Neural cell (in vitro differentiated cells): ENCODE measurements at regions not wholly inside any gene's neighbourhood (a gene's known extent, or its start where the extent isn't known, plus 50 kb on each side); places are given as distances from the start of the nearest gene placed in this dataset.

Source experiments
- H2AFZ ChIP-seq: fragments of 200-600, 300-800 bp; sonication (generic), shearing (Covaris generic); 2 replicates; pipeline ENCODE4 v1.6.0; 2014; ENCODE audit warnings: low read depth, mild to moderate bottlenecking, antibody characterized with exemption, low read length, moderate library complexity
- H3F3A ChIP-seq: fragments of 200-600 bp; shearing (Covaris generic); 2 replicates; pipeline ENCODE4 v1.6.1; 2016; ENCODE audit warnings: mild to moderate bottlenecking, moderate library complexity, mixed read lengths, antibody characterized with exemption, low read length; ENCODE audit not compliant: insufficient read depth, poor library complexity, severe bottlenecking
- H3K27ac ChIP-seq: fragments of 200-600, 300-800 bp; sonication (generic), shearing (Covaris generic); 2 replicates; pipeline ENCODE4 v1.5.1; 2014; ENCODE audit warnings: mild to moderate bottlenecking, low read length, moderate library complexity
- H3K27me3 ChIP-seq: fragments of 300-800, 200-600 bp; sonication (generic), shearing (Covaris generic); 2 replicates; pipeline ENCODE4 v1.6.0; 2014; ENCODE audit warnings: mild to moderate bottlenecking, low read depth, low read length, moderate library complexity; ENCODE audit not compliant: insufficient read depth
- H3K36me3 ChIP-seq: fragments of 300-800, 200-600 bp; sonication (generic), shearing (Covaris generic); 2 replicates; pipeline ENCODE4 v1.5.1; 2014; ENCODE audit warnings: mild to moderate bottlenecking, antibody characterized with exemption, low read length, moderate library complexity; ENCODE audit not compliant: insufficient read depth
- H3K4me2 ChIP-seq: fragments of 300-800, 200-600 bp; sonication (generic), shearing (Covaris generic); 2 replicates; pipeline ENCODE4 v1.6.0; 2014; ENCODE audit warnings: mild to moderate bottlenecking, low read length
- H3K4me3 ChIP-seq: fragments of 300-800, 200-600 bp; sonication (generic), shearing (Covaris generic); 2 replicates; pipeline ENCODE4 v1.5.1; 2014; ENCODE audit warnings: mild to moderate bottlenecking, low read length, moderate library complexity
- H3K79me2 ChIP-seq: fragments of 200-600 bp; shearing (Covaris generic); replicated peaks from 2 replicates; pipeline ENCODE4 v1.6.0; 2014; ENCODE audit warnings: mild to moderate bottlenecking, low read length, moderate library complexity; ENCODE audit not compliant: insufficient read depth
- H3K9ac ChIP-seq: fragments of 300-800, 200-600 bp; sonication (generic), shearing (Covaris generic); 2 replicates; pipeline ENCODE4 v1.6.1; 2016; ENCODE audit warnings: mild to moderate bottlenecking, low read length, mixed read lengths
- H3K9me2 ChIP-seq: fragments of 200-600 bp; shearing (Covaris generic); 2 replicates; pipeline ENCODE4 v1.6.1; 2016; ENCODE audit warnings: mild to moderate bottlenecking, low read length, mixed read lengths; ENCODE audit not compliant: insufficient read depth
- H3K9me3 ChIP-seq: fragments of 200-600, 300-800 bp; sonication (generic), shearing (Covaris generic); 2 replicates; pipeline ENCODE4 v1.6.1; 2016; ENCODE audit warnings: mild to moderate bottlenecking, mixed run types, low read length, moderate library complexity, mixed read lengths
- H4K20me1 ChIP-seq: fragments of 200-600 bp; shearing (Covaris generic); 2 replicates; pipeline ENCODE4 v1.6.1; 2016; ENCODE audit warnings: mild to moderate bottlenecking, mixed run types; ENCODE audit not compliant: insufficient read depth
- CTCF ChIP-seq: fragments of 450-650 bp; IDR thresholded peaks from 2 replicates; pipeline ENCODE4 v1.5.1; 2014; ENCODE audit warnings: antibody characterized with exemption, mild to moderate bottlenecking, moderate library complexity; ENCODE audit not compliant: poor library complexity, severe bottlenecking
- EP300 ChIP-seq: fragments of 450-650 bp; conservative IDR thresholded peaks from 2 replicates; pipeline ENCODE4 v1.6.1; 2014; ENCODE audit warnings: antibody characterized with exemption, mild to moderate bottlenecking, moderate library complexity; ENCODE audit not compliant: poor library complexity, severe bottlenecking
- EZH2 ChIP-seq: fragments of 200-600, 300-800 bp; shearing (Covaris generic), sonication (generic); IDR thresholded peaks from 2 replicates; pipeline ENCODE4 v1.6.1; 2014; ENCODE audit warnings: antibody characterized with exemption, low read length, borderline replicate concordance, mild to moderate bottlenecking; ENCODE audit not compliant: insufficient read depth, poor library complexity, severe bottlenecking
- MXI1 ChIP-seq: fragments of 450-650 bp; conservative IDR thresholded peaks from 2 replicates; pipeline ENCODE4 v1.6.1; 2014; ENCODE audit warnings: antibody characterized with exemption, mild to moderate bottlenecking; ENCODE audit not compliant: poor library complexity, severe bottlenecking
- POLR2AphosphoS5 ChIP-seq: IDR thresholded peaks from 2 replicates; pipeline ENCODE4 v1.6.1; 2012
- RAD21 ChIP-seq: fragments of 450-650 bp; conservative IDR thresholded peaks from 2 replicates; pipeline ENCODE4 v1.6.1; 2014; ENCODE audit warnings: antibody characterized with exemption, mild to moderate bottlenecking, moderate library complexity
- SMC3 ChIP-seq: fragments of 450-650 bp; conservative IDR thresholded peaks from 2 replicates; pipeline ENCODE4 v1.6.1; 2014; ENCODE audit warnings: antibody characterized with exemption, mild to moderate bottlenecking, moderate library complexity; ENCODE audit not compliant: poor library complexity
- TAF1 ChIP-seq: IDR thresholded peaks from 2 replicates; pipeline ENCODE4 v1.6.1; 2012; ENCODE audit warnings: low read depth
- TF ChIP-seq, protein P1 (sequence below): IDR thresholded peaks from 2 replicates; pipeline ENCODE4 v1.6.1; 2012; ENCODE audit warnings: borderline replicate concordance

DNA sequence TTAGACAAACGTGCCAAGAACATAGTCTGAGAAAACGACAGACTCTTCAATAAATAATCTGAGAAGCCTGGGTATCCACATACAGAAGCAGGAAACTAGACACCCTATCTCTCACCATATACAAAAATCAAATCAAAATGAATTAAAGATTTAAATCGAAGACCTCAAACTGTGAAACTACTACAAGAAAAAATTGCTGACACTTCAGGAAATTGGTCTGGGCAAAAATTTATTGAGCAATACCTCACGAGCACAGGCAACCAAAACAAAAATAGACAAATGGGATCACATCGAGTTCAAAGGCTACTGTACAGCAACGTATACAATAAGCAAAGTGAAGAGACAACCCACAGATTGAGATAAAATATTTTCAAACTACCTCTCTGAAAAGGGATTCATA is 292.8 kb upstream of the RGS18 start:
- Histone ChIP-seq H3K79me2 (no peaks in the 10 kb centered on the region), H3K9ac (no peak overlapping the region), H4K20me1 (no peaks in the 10 kb centered on the region), H3K4me3 (no peak overlapping the region), H3F3A (no peaks in the 10 kb centered on the region), H3K36me3 (no peaks in the 10 kb centered on the region), H3K4me2 (no peak overlapping the region), H3K9me3 (no peaks in the 10 kb centered on the region), H2AFZ (no peak overlapping the region), H3K27ac (no peak overlapping the region), H3K9me2 (no peaks in the 10 kb centered on the region), H3K27me3 (no peaks in the 10 kb centered on the region)
- TF ChIP-seq TAF1: no peak
- TF ChIP-seq EZH2: no peak
- TF ChIP-seq EP300: no peak
- TF ChIP-seq POLR2AphosphoS5: no peak
- TF ChIP-seq MXI1: no peak
- no peak for TF ChIP-seq RAD21
- no peak for TF ChIP-seq SMC3
- TF ChIP-seq, protein P1, sequence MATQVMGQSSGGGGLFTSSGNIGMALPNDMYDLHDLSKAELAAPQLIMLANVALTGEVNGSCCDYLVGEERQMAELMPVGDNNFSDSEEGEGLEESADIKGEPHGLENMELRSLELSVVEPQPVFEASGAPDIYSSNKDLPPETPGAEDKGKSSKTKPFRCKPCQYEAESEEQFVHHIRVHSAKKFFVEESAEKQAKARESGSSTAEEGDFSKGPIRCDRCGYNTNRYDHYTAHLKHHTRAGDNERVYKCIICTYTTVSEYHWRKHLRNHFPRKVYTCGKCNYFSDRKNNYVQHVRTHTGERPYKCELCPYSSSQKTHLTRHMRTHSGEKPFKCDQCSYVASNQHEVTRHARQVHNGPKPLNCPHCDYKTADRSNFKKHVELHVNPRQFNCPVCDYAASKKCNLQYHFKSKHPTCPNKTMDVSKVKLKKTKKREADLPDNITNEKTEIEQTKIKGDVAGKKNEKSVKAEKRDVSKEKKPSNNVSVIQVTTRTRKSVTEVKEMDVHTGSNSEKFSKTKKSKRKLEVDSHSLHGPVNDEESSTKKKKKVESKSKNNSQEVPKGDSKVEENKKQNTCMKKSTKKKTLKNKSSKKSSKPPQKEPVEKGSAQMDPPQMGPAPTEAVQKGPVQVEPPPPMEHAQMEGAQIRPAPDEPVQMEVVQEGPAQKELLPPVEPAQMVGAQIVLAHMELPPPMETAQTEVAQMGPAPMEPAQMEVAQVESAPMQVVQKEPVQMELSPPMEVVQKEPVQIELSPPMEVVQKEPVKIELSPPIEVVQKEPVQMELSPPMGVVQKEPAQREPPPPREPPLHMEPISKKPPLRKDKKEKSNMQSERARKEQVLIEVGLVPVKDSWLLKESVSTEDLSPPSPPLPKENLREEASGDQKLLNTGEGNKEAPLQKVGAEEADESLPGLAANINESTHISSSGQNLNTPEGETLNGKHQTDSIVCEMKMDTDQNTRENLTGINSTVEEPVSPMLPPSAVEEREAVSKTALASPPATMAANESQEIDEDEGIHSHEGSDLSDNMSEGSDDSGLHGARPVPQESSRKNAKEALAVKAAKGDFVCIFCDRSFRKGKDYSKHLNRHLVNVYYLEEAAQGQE: no peak
- no peak for TF ChIP-seq CTCF

GRCh38 chr1:191866155-191866554 is 292.1 kb upstream of the RGS18 start:
- H3F3A ChIP-seq: no peaks in the 10 kb centered on the region
- no peaks in the 10 kb centered on the region for H3K9me3 ChIP-seq
- H2AFZ ChIP-seq: no peak overlapping the region
- no peaks in the 10 kb centered on the region for H3K79me2 ChIP-seq
- TF ChIP-seq EP300 (no peak), EZH2 (no peak)
- H3K9ac ChIP-seq: no peak overlapping the region
- H3K36me3 ChIP-seq: no peaks in the 10 kb centered on the region
- H3K9me2 ChIP-seq: no peaks in the 10 kb centered on the region
- no peaks in the 10 kb centered on the region for H4K20me1 ChIP-seq
- H3K4me2 ChIP-seq: no peak overlapping the region
- no peak overlapping the region for H3K27ac ChIP-seq
- no peaks in the 10 kb centered on the region for H3K27me3 ChIP-seq
- no peak overlapping the region for H3K4me3 ChIP-seq

GRCh38 chr1:191869790-191870312 is 288.4 kb upstream of the RGS18 start:
- no peak overlapping the region for H3K27ac ChIP-seq
- H3K79me2 ChIP-seq: no peaks in the 10 kb centered on the region
- H3F3A ChIP-seq: no peaks in the 10 kb centered on the region
- no peaks in the 10 kb centered on the region for H3K36me3 ChIP-seq
- H3K27me3 ChIP-seq: no peaks in the 10 kb centered on the region
- H3K9ac ChIP-seq: no peak overlapping the region
- no peaks in the 10 kb centered on the region for H3K9me3 ChIP-seq
- no peaks in the 10 kb centered on the region for H3K9me2 ChIP-seq
- no peak overlapping the region for H2AFZ ChIP-seq
- H3K4me2 ChIP-seq: no peak overlapping the region
- no peak for TF ChIP-seq EP300
- no peak for TF ChIP-seq CTCF
- TF ChIP-seq, protein P1: no peak
- no peak for TF ChIP-seq EZH2
- no peak for TF ChIP-seq RAD21
- no peak for TF ChIP-seq TAF1
- TF ChIP-seq SMC3: no peak
- no peak for TF ChIP-seq MXI1
- TF ChIP-seq POLR2AphosphoS5: no peak
- H4K20me1 ChIP-seq: no peaks in the 10 kb centered on the region
- H3K4me3 ChIP-seq: no peak overlapping the region
